K562 (cell line): ENCODE measurements at regions not wholly inside any gene's neighbourhood (a gene's known extent, or its start where the extent isn't known, plus 50 kb on each side); places are given as distances from the start of the nearest gene placed in this dataset.

Experiments
- BRD4 ChIP-seq: fragments of 200-600 bp; sonication (generic); IDR thresholded peaks from 2 replicates; pipeline ENCODE4 v1.6.1; 2017; ENCODE audit warnings: inconsistent platforms
- ELF4 ChIP-seq: fragments of 450-650 bp; formaldehyde crosslinking; IDR thresholded peaks from 2 replicates; pipeline ENCODE4 v1.4.0; 2022; ENCODE audit warnings: missing genetic modification characterization
- HCFC1 ChIP-seq: IDR thresholded peaks from 2 replicates; pipeline ENCODE4 v1.6.1; 2012; ENCODE audit warnings: low read depth, low read length, improper control_type of control experiment
- JUNB ChIP-seq: fragments of 450-650 bp; formaldehyde crosslinking; conservative IDR thresholded peaks from 2 replicates; pipeline ENCODE4 v1.4.0; 2020; ENCODE audit warnings: mild to moderate bottlenecking
- NR2F6 ChIP-seq: fragments of 450-650 bp; formaldehyde crosslinking; IDR thresholded peaks from 2 replicates; pipeline ENCODE4 v1.4.0; 2020; ENCODE audit warnings: mild to moderate bottlenecking
- PRPF4 ChIP-seq: fragments of 200-400 bp; formaldehyde crosslinking; IDR thresholded peaks from one replicate; pipeline ENCODE4 v1.6.1; 2017; ENCODE audit warnings: low read length, low read depth, mild to moderate bottlenecking; ENCODE audit not compliant: insufficient read depth, poor library complexity, severe bottlenecking
- RBFOX2 ChIP-seq: fragments of 200-400 bp; formaldehyde crosslinking; IDR thresholded peaks from 2 replicates; pipeline ENCODE4 v1.6.1; 2017; ENCODE audit warnings: low read depth, mild to moderate bottlenecking, low read length, moderate library complexity
- ZNF347 ChIP-seq: fragments of 450-650 bp; formaldehyde crosslinking; IDR thresholded peaks from 2 replicates; pipeline ENCODE4 v1.4.0; 2020; ENCODE audit warnings: low read depth, mild to moderate bottlenecking, moderate library complexity
- TF ChIP-seq, protein P1 (sequence below), 3 experiments: fragments of 200-800 bp in 1 of 3; fragments of 250-450 bp in 1 of 3; fragments of 450-650 bp in 1 of 3; sonication (Bioruptor Pico) in 1 of 3; sonication (Bioruptor generic) in 1 of 3; formaldehyde crosslinking in 1 of 3; IDR thresholded peaks; 2 replicates each; pipeline versions ENCODE4 v1.6.1 to v1.8.0; 2016 to 2022; ENCODE audit warnings: mild to moderate bottlenecking in 2 of 3, missing genetic modification characterization in 2 of 3, missing compliant biosample characterization in 1 of 3, moderate library complexity in 1 of 3
- TF ChIP-seq, protein P2 (sequence below): fragments of 250-450 bp; sonication (Bioruptor Pico); IDR thresholded peaks from 2 replicates; pipeline ENCODE4 v1.4.0; 2020
- TF ChIP-seq, protein P3 (sequence below): fragments of 450-650 bp; formaldehyde crosslinking; conservative IDR thresholded peaks from 2 replicates; pipeline ENCODE4 v1.4.0; 2022; ENCODE audit warnings: mild to moderate bottlenecking, missing genetic modification characterization
- TF ChIP-seq, protein P4 (sequence below): fragments of 450-650 bp; IDR thresholded peaks from 2 replicates; pipeline ENCODE4 v1.6.1; 2017; ENCODE audit warnings: antibody characterized with exemption
- TF ChIP-seq, protein P5 (sequence below): fragments of 450-650 bp; IDR thresholded peaks from one replicate; pipeline ENCODE4 v1.6.1; 2018; ENCODE audit warnings: mild to moderate bottlenecking, moderate library complexity; ENCODE audit not compliant: partially characterized antibody
- TF ChIP-seq, protein P6 (sequence below): fragments of 250-450 bp; sonication (Bioruptor Pico); IDR thresholded peaks from 2 replicates; pipeline ENCODE4 v1.8.0; 2021; ENCODE audit warnings: moderate library complexity, mild to moderate bottlenecking, inconsistent platforms

DNA sequence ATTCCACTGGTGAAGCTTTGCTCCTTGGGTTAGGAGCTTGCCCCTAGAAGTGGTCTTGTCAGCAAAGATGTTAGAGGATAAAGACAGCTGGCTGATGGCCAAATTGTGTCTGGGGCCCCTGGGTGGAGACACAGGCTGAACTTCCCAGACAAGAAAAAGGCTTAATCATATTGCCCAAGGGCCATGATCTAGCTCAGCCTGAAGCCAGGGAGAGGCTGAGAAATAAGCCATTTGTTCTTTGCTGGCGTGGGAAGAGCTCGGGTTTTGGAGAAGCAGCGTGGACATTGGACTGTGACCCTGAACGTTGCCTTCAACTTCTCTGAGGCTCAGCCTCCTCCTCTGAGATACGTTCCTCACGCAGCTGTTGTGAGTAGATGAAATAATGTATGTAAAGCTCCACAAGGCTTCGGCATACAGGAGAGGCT lies 153.0 kb downstream of the ZFP36L2 start (continued):
- TF ChIP-seq, protein P1, sequence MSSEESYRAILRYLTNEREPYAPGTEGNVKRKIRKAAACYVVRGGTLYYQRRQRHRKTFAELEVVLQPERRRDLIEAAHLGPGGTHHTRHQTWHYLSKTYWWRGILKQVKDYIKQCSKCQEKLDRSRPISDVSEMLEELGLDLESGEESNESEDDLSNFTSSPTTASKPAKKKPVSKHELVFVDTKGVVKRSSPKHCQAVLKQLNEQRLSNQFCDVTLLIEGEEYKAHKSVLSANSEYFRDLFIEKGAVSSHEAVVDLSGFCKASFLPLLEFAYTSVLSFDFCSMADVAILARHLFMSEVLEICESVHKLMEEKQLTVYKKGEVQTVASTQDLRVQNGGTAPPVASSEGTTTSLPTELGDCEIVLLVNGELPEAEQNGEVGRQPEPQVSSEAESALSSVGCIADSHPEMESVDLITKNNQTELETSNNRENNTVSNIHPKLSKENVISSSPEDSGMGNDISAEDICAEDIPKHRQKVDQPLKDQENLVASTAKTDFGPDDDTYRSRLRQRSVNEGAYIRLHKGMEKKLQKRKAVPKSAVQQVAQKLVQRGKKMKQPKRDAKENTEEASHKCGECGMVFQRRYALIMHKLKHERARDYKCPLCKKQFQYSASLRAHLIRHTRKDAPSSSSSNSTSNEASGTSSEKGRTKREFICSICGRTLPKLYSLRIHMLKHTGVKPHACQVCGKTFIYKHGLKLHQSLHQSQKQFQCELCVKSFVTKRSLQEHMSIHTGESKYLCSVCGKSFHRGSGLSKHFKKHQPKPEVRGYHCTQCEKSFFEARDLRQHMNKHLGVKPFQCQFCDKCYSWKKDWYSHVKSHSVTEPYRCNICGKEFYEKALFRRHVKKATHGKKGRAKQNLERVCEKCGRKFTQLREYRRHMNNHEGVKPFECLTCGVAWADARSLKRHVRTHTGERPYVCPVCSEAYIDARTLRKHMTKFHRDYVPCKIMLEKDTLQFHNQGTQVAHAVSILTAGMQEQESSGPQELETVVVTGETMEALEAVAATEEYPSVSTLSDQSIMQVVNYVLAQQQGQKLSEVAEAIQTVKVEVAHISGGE (CRISPR knock-in tag; IDR thresholded peaks at IDR 0.05), result peak in 1 of 3 experiments; percentile 32; a peak in 1 of 6 replicates
- TF ChIP-seq, protein P2, sequence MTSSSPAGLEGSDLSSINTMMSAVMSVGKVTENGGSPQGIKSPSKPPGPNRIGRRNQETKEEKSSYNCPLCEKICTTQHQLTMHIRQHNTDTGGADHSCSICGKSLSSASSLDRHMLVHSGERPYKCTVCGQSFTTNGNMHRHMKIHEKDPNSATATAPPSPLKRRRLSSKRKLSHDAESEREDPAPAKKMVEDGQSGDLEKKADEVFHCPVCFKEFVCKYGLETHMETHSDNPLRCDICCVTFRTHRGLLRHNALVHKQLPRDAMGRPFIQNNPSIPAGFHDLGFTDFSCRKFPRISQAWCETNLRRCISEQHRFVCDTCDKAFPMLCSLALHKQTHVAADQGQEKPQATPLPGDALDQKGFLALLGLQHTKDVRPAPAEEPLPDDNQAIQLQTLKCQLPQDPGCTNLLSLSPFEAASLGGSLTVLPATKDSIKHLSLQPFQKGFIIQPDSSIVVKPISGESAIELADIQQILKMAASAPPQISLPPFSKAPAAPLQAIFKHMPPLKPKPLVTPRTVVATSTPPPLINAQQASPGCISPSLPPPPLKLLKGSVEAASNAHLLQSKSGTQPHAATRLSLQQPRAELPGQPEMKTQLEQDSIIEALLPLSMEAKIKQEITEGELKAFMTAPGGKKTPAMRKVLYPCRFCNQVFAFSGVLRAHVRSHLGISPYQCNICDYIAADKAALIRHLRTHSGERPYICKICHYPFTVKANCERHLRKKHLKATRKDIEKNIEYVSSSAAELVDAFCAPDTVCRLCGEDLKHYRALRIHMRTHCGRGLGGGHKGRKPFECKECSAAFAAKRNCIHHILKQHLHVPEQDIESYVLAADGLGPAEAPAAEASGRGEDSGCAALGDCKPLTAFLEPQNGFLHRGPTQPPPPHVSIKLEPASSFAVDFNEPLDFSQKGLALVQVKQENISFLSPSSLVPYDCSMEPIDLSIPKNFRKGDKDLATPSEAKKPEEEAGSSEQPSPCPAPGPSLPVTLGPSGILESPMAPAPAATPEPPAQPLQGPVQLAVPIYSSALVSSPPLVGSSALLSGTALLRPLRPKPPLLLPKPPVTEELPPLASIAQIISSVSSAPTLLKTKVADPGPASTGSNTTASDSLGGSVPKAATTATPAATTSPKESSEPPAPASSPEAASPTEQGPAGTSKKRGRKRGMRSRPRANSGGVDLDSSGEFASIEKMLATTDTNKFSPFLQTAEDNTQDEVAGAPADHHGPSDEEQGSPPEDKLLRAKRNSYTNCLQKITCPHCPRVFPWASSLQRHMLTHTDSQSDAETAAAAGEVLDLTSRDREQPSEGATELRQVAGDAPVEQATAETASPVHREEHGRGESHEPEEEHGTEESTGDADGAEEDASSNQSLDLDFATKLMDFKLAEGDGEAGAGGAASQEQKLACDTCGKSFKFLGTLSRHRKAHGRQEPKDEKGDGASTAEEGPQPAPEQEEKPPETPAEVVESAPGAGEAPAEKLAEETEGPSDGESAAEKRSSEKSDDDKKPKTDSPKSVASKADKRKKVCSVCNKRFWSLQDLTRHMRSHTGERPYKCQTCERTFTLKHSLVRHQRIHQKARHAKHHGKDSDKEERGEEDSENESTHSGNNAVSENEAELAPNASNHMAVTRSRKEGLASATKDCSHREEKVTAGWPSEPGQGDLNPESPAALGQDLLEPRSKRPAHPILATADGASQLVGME, result no peak
- TF ChIP-seq BRD4 (no peak), NR2F6 (CRISPR knock-in tag) (no peak), ELF4 (CRISPR knock-in tag) (no peak), JUNB (no peak), RBFOX2 (no peak), HCFC1 (no peak), PRPF4 (no peak), ZNF347 (no peak)
- TF ChIP-seq, protein P3, sequence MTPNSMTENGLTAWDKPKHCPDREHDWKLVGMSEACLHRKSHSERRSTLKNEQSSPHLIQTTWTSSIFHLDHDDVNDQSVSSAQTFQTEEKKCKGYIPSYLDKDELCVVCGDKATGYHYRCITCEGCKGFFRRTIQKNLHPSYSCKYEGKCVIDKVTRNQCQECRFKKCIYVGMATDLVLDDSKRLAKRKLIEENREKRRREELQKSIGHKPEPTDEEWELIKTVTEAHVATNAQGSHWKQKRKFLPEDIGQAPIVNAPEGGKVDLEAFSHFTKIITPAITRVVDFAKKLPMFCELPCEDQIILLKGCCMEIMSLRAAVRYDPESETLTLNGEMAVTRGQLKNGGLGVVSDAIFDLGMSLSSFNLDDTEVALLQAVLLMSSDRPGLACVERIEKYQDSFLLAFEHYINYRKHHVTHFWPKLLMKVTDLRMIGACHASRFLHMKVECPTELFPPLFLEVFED, result no peak
- TF ChIP-seq, protein P4, sequence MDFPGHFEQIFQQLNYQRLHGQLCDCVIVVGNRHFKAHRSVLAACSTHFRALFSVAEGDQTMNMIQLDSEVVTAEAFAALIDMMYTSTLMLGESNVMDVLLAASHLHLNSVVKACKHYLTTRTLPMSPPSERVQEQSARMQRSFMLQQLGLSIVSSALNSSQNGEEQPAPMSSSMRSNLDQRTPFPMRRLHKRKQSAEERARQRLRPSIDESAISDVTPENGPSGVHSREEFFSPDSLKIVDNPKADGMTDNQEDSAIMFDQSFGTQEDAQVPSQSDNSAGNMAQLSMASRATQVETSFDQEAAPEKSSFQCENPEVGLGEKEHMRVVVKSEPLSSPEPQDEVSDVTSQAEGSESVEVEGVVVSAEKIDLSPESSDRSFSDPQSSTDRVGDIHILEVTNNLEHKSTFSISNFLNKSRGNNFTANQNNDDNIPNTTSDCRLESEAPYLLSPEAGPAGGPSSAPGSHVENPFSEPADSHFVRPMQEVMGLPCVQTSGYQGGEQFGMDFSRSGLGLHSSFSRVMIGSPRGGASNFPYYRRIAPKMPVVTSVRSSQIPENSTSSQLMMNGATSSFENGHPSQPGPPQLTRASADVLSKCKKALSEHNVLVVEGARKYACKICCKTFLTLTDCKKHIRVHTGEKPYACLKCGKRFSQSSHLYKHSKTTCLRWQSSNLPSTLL, result no peak
- TF ChIP-seq, protein P5, sequence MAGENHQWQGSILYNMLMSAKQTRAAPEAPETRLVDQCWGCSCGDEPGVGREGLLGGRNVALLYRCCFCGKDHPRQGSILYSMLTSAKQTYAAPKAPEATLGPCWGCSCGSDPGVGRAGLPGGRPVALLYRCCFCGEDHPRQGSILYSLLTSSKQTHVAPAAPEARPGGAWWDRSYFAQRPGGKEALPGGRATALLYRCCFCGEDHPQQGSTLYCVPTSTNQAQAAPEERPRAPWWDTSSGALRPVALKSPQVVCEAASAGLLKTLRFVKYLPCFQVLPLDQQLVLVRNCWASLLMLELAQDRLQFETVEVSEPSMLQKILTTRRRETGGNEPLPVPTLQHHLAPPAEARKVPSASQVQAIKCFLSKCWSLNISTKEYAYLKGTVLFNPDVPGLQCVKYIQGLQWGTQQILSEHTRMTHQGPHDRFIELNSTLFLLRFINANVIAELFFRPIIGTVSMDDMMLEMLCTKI, result no peak
- TF ChIP-seq, protein P6, sequence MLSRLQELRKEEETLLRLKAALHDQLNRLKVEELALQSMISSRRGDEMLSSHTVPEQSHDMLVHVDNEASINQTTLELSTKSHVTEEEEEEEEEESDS, result no peak
